ENCODE measurements at regions not wholly inside any gene's neighbourhood (a gene's known extent, or its start where the extent isn't known, plus 50 kb on each side); places are given as distances from the start of the nearest gene placed in this dataset.

GRCh38 chr7:21251151-21251800, 176.6 kb upstream of the SP4 start:
- TF ChIP-seq, protein P1, sequence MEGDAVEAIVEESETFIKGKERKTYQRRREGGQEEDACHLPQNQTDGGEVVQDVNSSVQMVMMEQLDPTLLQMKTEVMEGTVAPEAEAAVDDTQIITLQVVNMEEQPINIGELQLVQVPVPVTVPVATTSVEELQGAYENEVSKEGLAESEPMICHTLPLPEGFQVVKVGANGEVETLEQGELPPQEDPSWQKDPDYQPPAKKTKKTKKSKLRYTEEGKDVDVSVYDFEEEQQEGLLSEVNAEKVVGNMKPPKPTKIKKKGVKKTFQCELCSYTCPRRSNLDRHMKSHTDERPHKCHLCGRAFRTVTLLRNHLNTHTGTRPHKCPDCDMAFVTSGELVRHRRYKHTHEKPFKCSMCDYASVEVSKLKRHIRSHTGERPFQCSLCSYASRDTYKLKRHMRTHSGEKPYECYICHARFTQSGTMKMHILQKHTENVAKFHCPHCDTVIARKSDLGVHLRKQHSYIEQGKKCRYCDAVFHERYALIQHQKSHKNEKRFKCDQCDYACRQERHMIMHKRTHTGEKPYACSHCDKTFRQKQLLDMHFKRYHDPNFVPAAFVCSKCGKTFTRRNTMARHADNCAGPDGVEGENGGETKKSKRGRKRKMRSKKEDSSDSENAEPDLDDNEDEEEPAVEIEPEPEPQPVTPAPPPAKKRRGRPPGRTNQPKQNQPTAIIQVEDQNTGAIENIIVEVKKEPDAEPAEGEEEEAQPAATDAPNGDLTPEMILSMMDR (IDR thresholded peaks at IDR 0.05) = no peak
- TF ChIP-seq POLR2A (IDR thresholded peaks at IDR 0.05) = no peak

Measured in lower leg skin (tissue), 3 donors.